ENCODE measurements at regions not wholly inside any gene's neighbourhood (a gene's known extent, or its start where the extent isn't known, plus 50 kb on each side); places are given as distances from the start of the nearest gene placed in this dataset.

- H4K20me1 ChIP-seq (ENCODE audit: insufficient read depth, low read length): no peaks in the 10 kb centered on the region
- no peaks in the 10 kb centered on the region for H3K36me3 ChIP-seq (replicated peaks; ENCODE audit: insufficient read depth, low read length)
- no peaks in the 10 kb centered on the region for H3K79me2 ChIP-seq (ENCODE audit: low read length)
- no peak overlapping the region for H3K4me3 ChIP-seq (ENCODE audit: low read length)
- no peak for DNase-seq
- no peak overlapping the region for H3K9ac ChIP-seq (ENCODE audit: low read length)
- no peaks in the 10 kb centered on the region for H3K27me3 ChIP-seq (replicated peaks; ENCODE audit: insufficient read depth, low read length)
- TF ChIP-seq, protein P1, sequence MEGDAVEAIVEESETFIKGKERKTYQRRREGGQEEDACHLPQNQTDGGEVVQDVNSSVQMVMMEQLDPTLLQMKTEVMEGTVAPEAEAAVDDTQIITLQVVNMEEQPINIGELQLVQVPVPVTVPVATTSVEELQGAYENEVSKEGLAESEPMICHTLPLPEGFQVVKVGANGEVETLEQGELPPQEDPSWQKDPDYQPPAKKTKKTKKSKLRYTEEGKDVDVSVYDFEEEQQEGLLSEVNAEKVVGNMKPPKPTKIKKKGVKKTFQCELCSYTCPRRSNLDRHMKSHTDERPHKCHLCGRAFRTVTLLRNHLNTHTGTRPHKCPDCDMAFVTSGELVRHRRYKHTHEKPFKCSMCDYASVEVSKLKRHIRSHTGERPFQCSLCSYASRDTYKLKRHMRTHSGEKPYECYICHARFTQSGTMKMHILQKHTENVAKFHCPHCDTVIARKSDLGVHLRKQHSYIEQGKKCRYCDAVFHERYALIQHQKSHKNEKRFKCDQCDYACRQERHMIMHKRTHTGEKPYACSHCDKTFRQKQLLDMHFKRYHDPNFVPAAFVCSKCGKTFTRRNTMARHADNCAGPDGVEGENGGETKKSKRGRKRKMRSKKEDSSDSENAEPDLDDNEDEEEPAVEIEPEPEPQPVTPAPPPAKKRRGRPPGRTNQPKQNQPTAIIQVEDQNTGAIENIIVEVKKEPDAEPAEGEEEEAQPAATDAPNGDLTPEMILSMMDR (IDR thresholded peaks at IDR 0.05; ENCODE audit: low read length): no peak
- TF ChIP-seq EZH2 (optimal IDR thresholded peaks at IDR 0.05; ENCODE audit: low read depth, low read length): no peak
- no peak for TF ChIP-seq EZH2phosphoT487 (IDR thresholded peaks at IDR 0.05; ENCODE audit: low read length)
- no peaks in the 10 kb centered on the region for H3K9me2 ChIP-seq (replicated peaks; ENCODE audit: insufficient read depth, low read length)
- no peaks in the 10 kb centered on the region for H3K9me3 ChIP-seq (replicated peaks; ENCODE audit: insufficient read depth, low read length)
- H3K4me1 ChIP-seq (ENCODE audit: low read length): no peaks in the 10 kb centered on the region
- no peak overlapping the region for H2AFZ ChIP-seq (ENCODE audit: low read length)
- H3K27ac ChIP-seq (ENCODE audit: low read length): no peak overlapping the region
- no peaks in the 10 kb centered on the region for H3F3A ChIP-seq (ENCODE audit: insufficient read depth, low read length)
- H3K4me2 ChIP-seq (ENCODE audit: low read depth, low read length): no peak overlapping the region
These were observed 1355.6 kb downstream of the FAM133A start for GRCh38 chrX:95029571-95029970.

DNA sequence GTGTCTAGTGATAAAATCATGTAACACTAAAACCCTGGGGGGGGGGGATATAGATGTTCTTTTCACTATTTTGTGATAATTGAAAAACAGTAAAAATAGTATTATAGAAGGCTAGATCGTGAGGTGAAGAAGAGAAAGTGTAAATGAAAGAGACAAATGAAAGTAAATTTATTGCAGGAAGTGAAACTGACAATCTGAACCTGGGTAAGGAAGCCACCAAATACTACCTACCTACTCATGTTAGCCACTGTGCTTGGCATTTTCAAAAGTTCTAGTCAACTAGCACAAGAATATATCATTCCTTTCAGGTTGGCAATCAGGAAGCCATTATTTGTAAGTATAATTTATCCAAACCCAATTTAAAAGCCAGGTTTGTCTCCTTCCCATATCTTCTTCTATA lies 1366.1 kb downstream of the FAM133A start:
- no peak overlapping the region for H2AFZ ChIP-seq (ENCODE audit: low read length)
- H3K27me3 ChIP-seq (replicated peaks; ENCODE audit: insufficient read depth, low read length): no peaks in the 10 kb centered on the region
- H3K9me2 ChIP-seq (replicated peaks; ENCODE audit: insufficient read depth, low read length): no peaks in the 10 kb centered on the region
- no peak overlapping the region for H3K9ac ChIP-seq (ENCODE audit: low read length)
- no peak overlapping the region for H3K4me3 ChIP-seq (ENCODE audit: low read length)
- DNase-seq: peak; percentile 30
- H3K9me3 ChIP-seq (replicated peaks; ENCODE audit: insufficient read depth, low read length): no peaks in the 10 kb centered on the region; the same call in 1 of the 2 replicates
- TF ChIP-seq EZH2 (optimal IDR thresholded peaks at IDR 0.05; ENCODE audit: low read depth, low read length) (no peak), EZH2phosphoT487 (IDR thresholded peaks at IDR 0.05; ENCODE audit: low read length) (no peak)
- TF ChIP-seq, protein P1 (IDR thresholded peaks at IDR 0.05; ENCODE audit: low read length): no peak
- no peaks in the 10 kb centered on the region for H3K79me2 ChIP-seq (ENCODE audit: low read length)
- no peaks in the 10 kb centered on the region for H3K36me3 ChIP-seq (replicated peaks; ENCODE audit: insufficient read depth, low read length)
- no peak overlapping the region for H3K4me2 ChIP-seq (ENCODE audit: low read depth, low read length)
- no peaks in the 10 kb centered on the region for H3F3A ChIP-seq (ENCODE audit: insufficient read depth, low read length)
- H3K27ac ChIP-seq (ENCODE audit: low read length): no peak overlapping the region
- no peaks in the 10 kb centered on the region for H3K4me1 ChIP-seq (ENCODE audit: low read length)
- no peaks in the 10 kb centered on the region for H4K20me1 ChIP-seq (ENCODE audit: insufficient read depth, low read length)

GRCh38 chrX:95044331-95044730 lies 1370.3 kb downstream of the FAM133A start:
- no peak overlapping the region for H3K4me3 ChIP-seq (ENCODE audit: low read length)
- H3K79me2 ChIP-seq (ENCODE audit: low read length): no peaks in the 10 kb centered on the region
- no peak overlapping the region for H2AFZ ChIP-seq (ENCODE audit: low read length)
- no peaks in the 10 kb centered on the region for H3K9me2 ChIP-seq (replicated peaks; ENCODE audit: insufficient read depth, low read length)
- no peaks in the 10 kb centered on the region for H4K20me1 ChIP-seq (ENCODE audit: insufficient read depth, low read length)
- H3K36me3 ChIP-seq (replicated peaks; ENCODE audit: insufficient read depth, low read length): no peaks in the 10 kb centered on the region
- TF ChIP-seq EZH2 (optimal IDR thresholded peaks at IDR 0.05; ENCODE audit: low read depth, low read length) (no peak), EZH2phosphoT487 (IDR thresholded peaks at IDR 0.05; ENCODE audit: low read length) (no peak)
- TF ChIP-seq, protein P1 (IDR thresholded peaks at IDR 0.05; ENCODE audit: low read length): no peak
- H3K4me1 ChIP-seq (ENCODE audit: low read length): no peaks in the 10 kb centered on the region
- H3K9me3 ChIP-seq (replicated peaks; ENCODE audit: insufficient read depth, low read length): no peaks in the 10 kb centered on the region
- no peak overlapping the region for H3K4me2 ChIP-seq (ENCODE audit: low read depth, low read length)
- no peak for DNase-seq
- H3K27me3 ChIP-seq (replicated peaks; ENCODE audit: insufficient read depth, low read length): no peaks in the 10 kb centered on the region
- no peak overlapping the region for H3K27ac ChIP-seq (ENCODE audit: low read length)
- H3K9ac ChIP-seq (ENCODE audit: low read length): no peak overlapping the region
- no peaks in the 10 kb centered on the region for H3F3A ChIP-seq (ENCODE audit: insufficient read depth, low read length)

Measured in MM.1S (cell line).